Stimulated activated naive CD8-positive, alpha-beta T cell treated with anti-CD3 and anti-CD28 coated beads, Interleukin-15, amount 100 ng/mL, for 72 hours (primary cell): ENCODE measurements at regions not wholly inside any gene's neighbourhood (a gene's known extent, or its start where the extent isn't known, plus 50 kb on each side); places are given as distances from the start of the nearest gene placed in this dataset.
"Not testable (repeated sequence)": the region's sequence is repeated elsewhere in the genome, so short reads cannot be mapped to it uniquely, and the experiment has no call there.

ENCODE experiments used
- ATAC-seq: fragments of 150-1000 bp; cut with Tn5 transposase; 2 replicates; pipeline ENCODE4 v1.10.0; 2021; ENCODE audit warnings: mild to moderate bottlenecking, moderate library complexity
- DNase-seq, 2 donors: peaks; one replicate each; pipeline ENCODE4 v3.0.0; 2021 to 2022
- H3K27ac Mint-ChIP-seq, 2 donors: one replicate each; pipeline ENCODE4 v1.8.0; 2022; ENCODE audit warnings: mild to moderate bottlenecking in 2 of 2, mixed read lengths in 2 of 2, moderate library complexity in 2 of 2
- H3K27me3 Mint-ChIP-seq: one replicate; pipeline ENCODE4 v1.8.0; 2022; ENCODE audit warnings: mixed read lengths
- H3K4me1 Mint-ChIP-seq: one replicate; pipeline ENCODE4 v1.8.0; 2022; ENCODE audit warnings: mild to moderate bottlenecking, mixed read lengths
- H3K4me3 Mint-ChIP-seq, 2 donors: one replicate each; pipeline ENCODE4 v1.8.0; 2022; ENCODE audit warnings: mild to moderate bottlenecking in 2 of 2, mixed read lengths in 2 of 2, moderate library complexity in 1 of 2
- H3K9me3 Mint-ChIP-seq, 2 donors: one replicate each; pipeline ENCODE4 v1.8.0; 2022; ENCODE audit warnings: mixed read lengths in 2 of 2

GRCh38 chr9:61628951-61629350, 439.1 kb downstream of the SPATA31A7 start:
- DNase-seq, H3K9me3 Mint-ChIP-seq, H3K27me3 Mint-ChIP-seq, H3K27ac Mint-ChIP-seq, ATAC-seq, H3K4me1 Mint-ChIP-seq, H3K4me3 Mint-ChIP-seq: not testable (repeated sequence)

GRCh38 chr9:61634192-61634591, 444.4 kb downstream of the SPATA31A7 start:
- H3K27me3 Mint-ChIP-seq: no peaks in the 10 kb centered on the region
- peaks cover 0 to 11% of the 10 kb centered on the region in 2 donors for H3K9me3 Mint-ChIP-seq
- H3K4me3 Mint-ChIP-seq: no peak overlapping the region
- no peak for DNase-seq
- ATAC-seq: no peak
- H3K4me1 Mint-ChIP-seq: no peaks in the 10 kb centered on the region
- H3K27ac Mint-ChIP-seq: no peak overlapping the region

- not testable (repeated sequence) for H3K4me1 Mint-ChIP-seq, H3K27me3 Mint-ChIP-seq, ATAC-seq, H3K4me3 Mint-ChIP-seq, DNase-seq, H3K27ac Mint-ChIP-seq
- peaks cover 5 to 22% of the 10 kb centered on the region in 2 donors for H3K9me3 Mint-ChIP-seq
Observed at GRCh38 chr9:61664232-61664631, 474.4 kb downstream of the SPATA31A7 start.

GRCh38 chr9:61665330-61665751, 475.5 kb downstream of the SPATA31A7 start:
- H3K4me3 Mint-ChIP-seq: no peak overlapping the region
- H3K9me3 Mint-ChIP-seq: peaks cover 10 to 33% of the 10 kb centered on the region in 2 donors
- no peaks in the 10 kb centered on the region for H3K4me1 Mint-ChIP-seq
- H3K27ac Mint-ChIP-seq: no peak overlapping the region
- no peaks in the 10 kb centered on the region for H3K27me3 Mint-ChIP-seq
- no peak for ATAC-seq
- no peak for DNase-seq

- no peaks in the 10 kb centered on the region for H3K27me3 Mint-ChIP-seq
- no peak overlapping the region for H3K27ac Mint-ChIP-seq
- no peak overlapping the region for H3K4me3 Mint-ChIP-seq
- DNase-seq (no peak), ATAC-seq (no peak)
- peaks cover 12 to 38% of the 10 kb centered on the region in 2 donors for H3K9me3 Mint-ChIP-seq
- no peaks in the 10 kb centered on the region for H3K4me1 Mint-ChIP-seq
Observed at GRCh38 chr9:61665829-61666228, 476.0 kb downstream of the SPATA31A7 start.

GRCh38 chr9:61666310-61666709, 476.5 kb downstream of the SPATA31A7 start:
- peaks cover 17 to 42% of the 10 kb centered on the region in 2 donors for H3K9me3 Mint-ChIP-seq
- ATAC-seq (no peak), DNase-seq (no peak)
- H3K27me3 Mint-ChIP-seq: no peaks in the 10 kb centered on the region
- no peak overlapping the region for H3K27ac Mint-ChIP-seq
- no peak overlapping the region for H3K4me3 Mint-ChIP-seq
- no peaks in the 10 kb centered on the region for H3K4me1 Mint-ChIP-seq

GRCh38 chr9:61666849-61667371, 477.1 kb downstream of the SPATA31A7 start:
- H3K9me3 Mint-ChIP-seq: peaks cover 17 to 48% of the 10 kb centered on the region in 2 donors
- H3K4me1 Mint-ChIP-seq: no peaks in the 10 kb centered on the region
- H3K27ac Mint-ChIP-seq: no peak overlapping the region
- ATAC-seq (no peak), DNase-seq (no peak)
- H3K27me3 Mint-ChIP-seq: no peaks in the 10 kb centered on the region
- H3K4me3 Mint-ChIP-seq: no peak overlapping the region

GRCh38 chr9:61667559-61668121, 477.8 kb downstream of the SPATA31A7 start:
- no peak for DNase-seq

GRCh38 chr9:61668201-61668600, 478.4 kb downstream of the SPATA31A7 start:
- not testable (repeated sequence) for H3K4me1 Mint-ChIP-seq, H3K27me3 Mint-ChIP-seq, DNase-seq, ATAC-seq, H3K4me3 Mint-ChIP-seq, H3K27ac Mint-ChIP-seq
- peaks cover 17 to 61% of the 10 kb centered on the region in 2 donors for H3K9me3 Mint-ChIP-seq

More at GRCh38 chr9:61667559-61668121, 477.8 kb downstream of the SPATA31A7 start:
- Mint-ChIP-seq H3K4me3 (no peak overlapping the region), H3K4me1 (no peaks in the 10 kb centered on the region), H3K27me3 (no peaks in the 10 kb centered on the region), H3K27ac (no peak overlapping the region), H3K9me3 (peaks cover 17 to 56% of the 10 kb centered on the region in 2 donors)
- ATAC-seq: no peak

- DNase-seq (no peak), ATAC-seq (no peak)
- no peaks in the 10 kb centered on the region for H3K27me3 Mint-ChIP-seq
- H3K4me1 Mint-ChIP-seq: no peaks in the 10 kb centered on the region
- H3K4me3 Mint-ChIP-seq: no peak overlapping the region
- H3K9me3 Mint-ChIP-seq: peaks cover 17 to 68% of the 10 kb centered on the region in 2 donors
- no peak overlapping the region for H3K27ac Mint-ChIP-seq
Observed at GRCh38 chr9:61668846-61669245, 479.0 kb downstream of the SPATA31A7 start.

GRCh38 chr9:61669352-61669751, 479.5 kb downstream of the SPATA31A7 start:
- ATAC-seq: no peak
- H3K27me3 Mint-ChIP-seq: no peaks in the 10 kb centered on the region
- H3K4me1 Mint-ChIP-seq: no peaks in the 10 kb centered on the region
- H3K9me3 Mint-ChIP-seq: peaks cover 17 to 68% of the 10 kb centered on the region in 2 donors
- no peak overlapping the region for H3K27ac Mint-ChIP-seq
- DNase-seq: no peak
- H3K4me3 Mint-ChIP-seq: no peak overlapping the region

- ATAC-seq, DNase-seq, H3K4me3 Mint-ChIP-seq, H3K27me3 Mint-ChIP-seq, H3K4me1 Mint-ChIP-seq, H3K27ac Mint-ChIP-seq: not testable (repeated sequence)
- peaks cover 17 to 70% of the 10 kb centered on the region in 2 donors for H3K9me3 Mint-ChIP-seq
Observed at GRCh38 chr9:61669831-61670505, 480.1 kb downstream of the SPATA31A7 start.

GRCh38 chr9:61670616-61671015, 480.8 kb downstream of the SPATA31A7 start:
- H3K9me3 Mint-ChIP-seq: peaks cover 16 to 72% of the 10 kb centered on the region in 2 donors
- DNase-seq: no peak
- no peaks in the 10 kb centered on the region for H3K27me3 Mint-ChIP-seq
- no peak overlapping the region for H3K27ac Mint-ChIP-seq
- H3K4me3 Mint-ChIP-seq: no peak overlapping the region
- H3K4me1 Mint-ChIP-seq: peaks cover 6% of the 10 kb centered on the region
- no peak for ATAC-seq

GRCh38 chr9:61671276-61671973, 481.6 kb downstream of the SPATA31A7 start:
- Mint-ChIP-seq H3K27ac (no peak overlapping the region), H3K9me3 (peaks cover 12 to 66% of the 10 kb centered on the region in 2 donors), H3K27me3 (no peaks in the 10 kb centered on the region), H3K4me3 (no peak overlapping the region), H3K4me1 (peaks cover 6% of the 10 kb centered on the region)
- no peak for DNase-seq
- no peak for ATAC-seq

- H3K9me3 Mint-ChIP-seq: peaks cover 12 to 66% of the 10 kb centered on the region in 2 donors
- not testable (repeated sequence) for H3K4me1 Mint-ChIP-seq, H3K4me3 Mint-ChIP-seq, ATAC-seq, H3K27me3 Mint-ChIP-seq, H3K27ac Mint-ChIP-seq, DNase-seq
Observed at GRCh38 chr9:61672107-61672541, 482.3 kb downstream of the SPATA31A7 start.
